SH-SY5Y (cell line): ENCODE measurements at regions not wholly inside any gene's neighbourhood (a gene's known extent, or its start where the extent isn't known, plus 50 kb on each side); places are given as distances from the start of the nearest gene placed in this dataset.

ENCODE experiments used
- GATA2 ChIP-seq: IDR thresholded peaks from 2 replicates; pipeline ENCODE4 v1.6.1; 2011; ENCODE audit warnings: mild to moderate bottlenecking, low read depth, low read length
- GATA3 ChIP-seq: IDR thresholded peaks from 2 replicates; pipeline ENCODE4 v1.6.1; 2011; ENCODE audit warnings: low read depth, mild to moderate bottlenecking, low read length, moderate library complexity

- TF ChIP-seq GATA3 (no peak), GATA2 (no peak)
Measured at GRCh38 chr14:106549064-106549463, 1022.7 kb downstream of the TMEM121 start.
